ENCODE measurements at regions not wholly inside any gene's neighbourhood (a gene's known extent, or its start where the extent isn't known, plus 50 kb on each side); places are given as distances from the start of the nearest gene placed in this dataset.

DNA sequence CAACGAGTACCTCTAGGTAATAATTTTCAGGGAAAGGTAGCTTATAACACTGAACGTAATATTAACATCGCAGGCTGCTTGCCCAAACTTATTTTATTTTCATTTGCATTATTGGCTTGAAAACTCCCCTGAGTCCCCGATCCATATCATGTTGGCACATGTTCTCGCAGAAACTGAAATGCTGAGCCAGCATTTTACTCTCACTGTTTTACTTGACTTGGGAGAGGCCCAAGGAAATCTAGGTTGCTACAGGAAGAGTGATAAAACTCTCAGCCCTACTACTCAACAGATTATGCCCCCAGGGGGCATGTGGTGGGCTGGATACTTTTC is 183.5 kb upstream of the HABP2 start:
- Histone ChIP-seq H3K27me3 (ENCODE audit: insufficient read depth, low read depth) (no peaks in the 10 kb centered on the region), H3F3A (ENCODE audit: insufficient read depth, low read depth) (no peaks in the 10 kb centered on the region), H3K36me3 (ENCODE audit: low read depth) (no peaks in the 10 kb centered on the region), H3K4me1 (replicated peaks; ENCODE audit: insufficient read depth) (no peaks in the 10 kb centered on the region), H3K79me2 (ENCODE audit: low read depth) (no peaks in the 10 kb centered on the region), H3K27ac (no peak overlapping the region), H3K9me3 (ENCODE audit: insufficient read depth, low read depth) (no peaks in the 10 kb centered on the region), H3K9me2 (ENCODE audit: insufficient read depth) (no peaks in the 10 kb centered on the region), H3K4me3 (no peak overlapping the region), H3K4me2 (no peak overlapping the region), H4K20me1 (ENCODE audit: insufficient read depth) (no peaks in the 10 kb centered on the region), H2AFZ (no peak overlapping the region)
- POLR2A ChIA-PET (ENCODE audit: unreplicated experiment): no interaction called here
- intact Hi-C loops (cut with micrococcal nuclease; ENCODE audit: unreplicated experiment): no loop called here
- no peak for TF ChIP-seq EZH2 (IDR thresholded peaks at IDR 0.05; ENCODE audit: low read depth)
- TF ChIP-seq, protein P1, sequence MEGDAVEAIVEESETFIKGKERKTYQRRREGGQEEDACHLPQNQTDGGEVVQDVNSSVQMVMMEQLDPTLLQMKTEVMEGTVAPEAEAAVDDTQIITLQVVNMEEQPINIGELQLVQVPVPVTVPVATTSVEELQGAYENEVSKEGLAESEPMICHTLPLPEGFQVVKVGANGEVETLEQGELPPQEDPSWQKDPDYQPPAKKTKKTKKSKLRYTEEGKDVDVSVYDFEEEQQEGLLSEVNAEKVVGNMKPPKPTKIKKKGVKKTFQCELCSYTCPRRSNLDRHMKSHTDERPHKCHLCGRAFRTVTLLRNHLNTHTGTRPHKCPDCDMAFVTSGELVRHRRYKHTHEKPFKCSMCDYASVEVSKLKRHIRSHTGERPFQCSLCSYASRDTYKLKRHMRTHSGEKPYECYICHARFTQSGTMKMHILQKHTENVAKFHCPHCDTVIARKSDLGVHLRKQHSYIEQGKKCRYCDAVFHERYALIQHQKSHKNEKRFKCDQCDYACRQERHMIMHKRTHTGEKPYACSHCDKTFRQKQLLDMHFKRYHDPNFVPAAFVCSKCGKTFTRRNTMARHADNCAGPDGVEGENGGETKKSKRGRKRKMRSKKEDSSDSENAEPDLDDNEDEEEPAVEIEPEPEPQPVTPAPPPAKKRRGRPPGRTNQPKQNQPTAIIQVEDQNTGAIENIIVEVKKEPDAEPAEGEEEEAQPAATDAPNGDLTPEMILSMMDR (conservative IDR thresholded peaks at IDR 0.05): no peak
- CTCF ChIA-PET: no interaction called here
- BruUV-seq (replicated peaks): no TSS peak
- DNase-seq: no peak

DNA sequence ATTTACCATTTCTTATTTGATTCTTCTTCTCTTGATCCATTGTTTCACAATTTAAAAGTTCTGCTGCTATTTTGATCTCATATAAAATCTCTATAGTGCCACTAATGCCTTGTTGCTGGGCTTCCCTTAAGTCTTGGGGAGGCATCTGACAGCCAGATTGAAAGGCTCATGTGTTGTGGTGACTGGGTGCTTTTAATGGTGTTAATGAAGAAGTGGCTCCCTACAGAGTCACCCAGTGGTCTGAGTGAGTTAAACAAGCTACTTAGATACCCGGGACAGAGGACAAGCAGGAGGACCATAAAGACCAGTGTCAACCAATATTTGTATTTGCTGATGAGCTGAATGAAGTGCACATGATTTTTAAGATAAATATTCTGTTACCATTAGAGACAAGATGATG is 176.4 kb upstream of the HABP2 start:
- no peaks in the 10 kb centered on the region for H4K20me1 ChIP-seq (ENCODE audit: insufficient read depth)
- ChIA-PET POLR2A (ENCODE audit: unreplicated experiment) (no interaction called here), CTCF (no interaction called here)
- H3K9me3 ChIP-seq (ENCODE audit: insufficient read depth, low read depth): no peaks in the 10 kb centered on the region
- intact Hi-C loops (cut with micrococcal nuclease; ENCODE audit: unreplicated experiment): no loop called here
- H3K4me2 ChIP-seq: no peak overlapping the region
- TF ChIP-seq EZH2 (IDR thresholded peaks at IDR 0.05; ENCODE audit: low read depth): no peak
- TF ChIP-seq, protein P1 (conservative IDR thresholded peaks at IDR 0.05): no peak
- H3K27me3 ChIP-seq (ENCODE audit: insufficient read depth, low read depth): no peaks in the 10 kb centered on the region
- no peak for DNase-seq
- H3K79me2 ChIP-seq (ENCODE audit: low read depth): no peaks in the 10 kb centered on the region
- H2AFZ ChIP-seq: no peak overlapping the region
- no peaks in the 10 kb centered on the region for H3K4me1 ChIP-seq (replicated peaks; ENCODE audit: insufficient read depth)
- no peak overlapping the region for H3K4me3 ChIP-seq
- no TSS peak for BruUV-seq (replicated peaks)
- H3K27ac ChIP-seq: no peak overlapping the region
- no peaks in the 10 kb centered on the region for H3K36me3 ChIP-seq (ENCODE audit: low read depth)
- no peaks in the 10 kb centered on the region for H3K9me2 ChIP-seq (ENCODE audit: insufficient read depth)
- H3F3A ChIP-seq (ENCODE audit: insufficient read depth, low read depth): no peaks in the 10 kb centered on the region

DNA sequence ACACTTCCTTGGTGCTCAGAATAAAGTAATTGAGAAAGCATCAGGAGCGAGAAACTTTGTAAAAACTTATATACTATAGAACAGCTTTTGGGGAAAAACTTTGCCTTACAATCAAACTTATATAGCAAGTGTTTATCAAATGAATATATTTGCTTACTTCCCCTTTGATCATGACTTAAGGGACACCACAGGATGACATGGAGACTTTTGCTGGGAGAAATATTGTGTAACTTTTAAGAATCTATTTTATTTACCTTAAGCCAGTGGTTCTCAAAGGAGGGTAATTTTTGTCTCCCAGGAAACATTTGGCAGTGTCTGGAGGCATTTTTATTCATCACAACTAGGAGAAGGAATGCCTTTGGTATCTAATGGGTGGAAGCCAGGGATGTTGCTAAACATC is 173.8 kb upstream of the HABP2 start:
- Histone ChIP-seq H3K4me2 (no peak overlapping the region), H3K79me2 (ENCODE audit: low read depth) (no peaks in the 10 kb centered on the region), H3F3A (ENCODE audit: insufficient read depth, low read depth) (no peaks in the 10 kb centered on the region), H3K27me3 (ENCODE audit: insufficient read depth, low read depth) (no peaks in the 10 kb centered on the region), H3K9me3 (ENCODE audit: insufficient read depth, low read depth) (no peaks in the 10 kb centered on the region), H3K4me3 (no peak overlapping the region), H2AFZ (no peak overlapping the region), H3K9me2 (ENCODE audit: insufficient read depth) (no peaks in the 10 kb centered on the region), H4K20me1 (ENCODE audit: insufficient read depth) (no peaks in the 10 kb centered on the region), H3K4me1 (replicated peaks; ENCODE audit: insufficient read depth) (no peaks in the 10 kb centered on the region), H3K27ac (no peak overlapping the region), H3K36me3 (ENCODE audit: low read depth) (no peaks in the 10 kb centered on the region)
- TF ChIP-seq, protein P1 (conservative IDR thresholded peaks at IDR 0.05): no peak
- no peak for TF ChIP-seq EZH2 (IDR thresholded peaks at IDR 0.05; ENCODE audit: low read depth)
- DNase-seq: no peak
- ChIA-PET POLR2A (ENCODE audit: unreplicated experiment) (no interaction called here), CTCF (no interaction called here)
- no TSS peak for BruUV-seq (replicated peaks)
- intact Hi-C loops (cut with micrococcal nuclease; ENCODE audit: unreplicated experiment): no loop called here

Measured in PC-9 (cell line).